ENCODE measurements at regions not wholly inside any gene's neighbourhood (a gene's known extent, or its start where the extent isn't known, plus 50 kb on each side); places are given as distances from the start of the nearest gene placed in this dataset.

- Histone ChIP-seq H3K4me3 (ENCODE audit: extremely low read depth in 1 of 4, insufficient read depth in 2 of 4, low read depth in 3 of 4, low read length in 4 of 4) (no peak overlapping the region), H4K8ac (ENCODE audit: extremely low read depth, insufficient read depth, low read length) (no peak overlapping the region), H2BK5ac (ENCODE audit: low read depth, low read length) (no peak overlapping the region), H2AFZ (ENCODE audit: low read length) (no peak overlapping the region), H3K27me3 (replicated peaks in 1 of 4; ENCODE audit: control insufficient read depth in 3 of 4, extremely low read depth in 1 of 4, insufficient read depth in 3 of 4, low read length in 3 of 4) (no peaks in the 10 kb centered on the region), H2BK12ac (ENCODE audit: low read depth, low read length) (no peak overlapping the region), H3K18ac (ENCODE audit: extremely low read depth, low read length) (no peak overlapping the region), H3K9me3 (ENCODE audit: insufficient read depth in 2 of 2, low read depth in 1 of 2, low read length in 1 of 2) (peaks cover 2 to 7% of the 10 kb centered on the region in 2 experiments; a peak in 2 of 4 replicates), H2BK15ac (ENCODE audit: low read length) (no peak overlapping the region), H3K79me1 (ENCODE audit: low read depth, low read length) (no peaks in the 10 kb centered on the region), H2BK20ac (ENCODE audit: low read length) (no peak overlapping the region), H3K56ac (replicated peaks; ENCODE audit: insufficient read length, low read depth, low read length) (no peak overlapping the region), H3K14ac (ENCODE audit: insufficient read length) (no peak overlapping the region), H4K91ac (replicated peaks; ENCODE audit: insufficient read length, low read length) (no peak overlapping the region), H3K79me2 (ENCODE audit: control insufficient read depth in 1 of 2, insufficient read depth in 2 of 2, low read length in 2 of 2) (no peaks in the 10 kb centered on the region), H2AK5ac (ENCODE audit: low read depth, low read length) (no peak overlapping the region), H3K23ac (ENCODE audit: insufficient read length) (no peak overlapping the region), H3K4me1 (replicated peaks in 1 of 4; ENCODE audit: control insufficient read depth in 3 of 4, insufficient read depth in 4 of 4, low read length in 3 of 4) (peaks cover 0 to 6% (median 2%) of the 10 kb centered on the region in 4 experiments; a peak in 2 of 7 replicates), H3K9ac (replicated peaks in 1 of 4; ENCODE audit: extremely low read depth in 1 of 4, low read depth in 3 of 4, low read length in 3 of 4) (no peak overlapping the region), H4K5ac (ENCODE audit: insufficient read length, low read depth, low read length) (no peak overlapping the region), H2BK120ac (replicated peaks; ENCODE audit: low read depth, low read length) (no peak overlapping the region), H3K27ac (ENCODE audit: low read depth, low read length) (no peak overlapping the region), H3K36me3 (ENCODE audit: control insufficient read depth in 2 of 4, insufficient read depth in 4 of 4, low read length in 3 of 4) (no peaks in the 10 kb centered on the region), H3K4me2 (ENCODE audit: insufficient read depth in 1 of 2, low read depth in 2 of 2, low read length in 2 of 2) (no peak overlapping the region), H4K20me1 (replicated peaks in 1 of 2; ENCODE audit: control insufficient read depth in 1 of 2, insufficient read depth in 2 of 2, low read length in 2 of 2) (no peaks in the 10 kb centered on the region), H3K4ac (replicated peaks; ENCODE audit: insufficient read length, low read depth, low read length) (no peak overlapping the region), H3K23me2 (ENCODE audit: low read depth, low read length) (no peaks in the 10 kb centered on the region)
- POLR2A ChIA-PET (ENCODE audit: partially characterized antibody), result no interaction called here
- DNase-seq (ENCODE audit: low read depth in 1 of 2, low spot score in 2 of 2), result no peak
- CTCF ChIA-PET (ENCODE audit: partially characterized antibody), result interaction anchor here (0.9 kb wide), 1 partner anchor 29 kb away, joined by 4 read pairs; no protein-coding TSS in a partner anchor
- 84% methylated on average over 3 of the region's 3 CpGs; no CpG with 5 or more reads in 1 of the 2 experiments for WGBS, 2 experiments (ENCODE audit: extremely low coverage in 1 of 2, insufficient coverage in 1 of 2, insufficient read length in 1 of 2, insufficient replicate concordance in 2 of 2, low coverage in 1 of 2, low lambda C conversion rate in 2 of 2, missing lambda C conversion rate in 1 of 2)
- FAIRE-seq, result no peak
- TF ChIP-seq RNF2 (IDR thresholded peaks at IDR 0.05; ENCODE audit: borderline replicate concordance, low read depth, low read length, missing control alignments, poor library complexity, severe bottlenecking) (no peak), ASH2L (IDR thresholded peaks at IDR 0.05; ENCODE audit: low read length) (no peak), RAD21 (IDR thresholded peaks at IDR 0.05 in 1 of 2, conservative IDR thresholded peaks at IDR 0.05 in 1 of 2; ENCODE audit: low read depth in 2 of 2, low read length in 2 of 2) (no peak), POLR2A (IDR thresholded peaks at IDR 0.05; ENCODE audit: control extremely low read depth in 1 of 2, low read depth in 2 of 2, low read length in 2 of 2) (no peak), CTCF (IDR thresholded peaks at IDR 0.05; ENCODE audit: control extremely low read depth in 1 of 3, insufficient read depth in 1 of 3, low read depth in 1 of 3, low read length in 3 of 3) (no peak), BRCA1 (IDR thresholded peaks at IDR 0.05; ENCODE audit: low read depth, low read length) (no peak), SP4 (IDR thresholded peaks at IDR 0.05; ENCODE audit: low read length) (no peak), EGR1 (IDR thresholded peaks at IDR 0.05; ENCODE audit: borderline replicate concordance, low read depth, low read length) (no peak), BCL11A (IDR thresholded peaks at IDR 0.05; ENCODE audit: low read depth in 2 of 2, low read length in 2 of 2) (no peak), FOSL1 (IDR thresholded peaks at IDR 0.05; ENCODE audit: insufficient read depth, low read depth, low read length) (no peak)
Observed at GRCh38 chr6:150770637-150771036, 94.9 kb upstream of the MTHFD1L start.

All from H1 (cell line).